NCI-H1417 treated with DMSO at 0.1 percent for 48 hours (cell line): ENCODE measurements at regions not wholly inside any gene's neighbourhood (a gene's known extent, or its start where the extent isn't known, plus 50 kb on each side); places are given as distances from the start of the nearest gene placed in this dataset.
A peak's percentile ranks its signal among the peaks of the same experiment; 100 is the strongest.
"Not testable (repeated sequence)": the region's sequence is repeated elsewhere in the genome, so short reads cannot be mapped to it uniquely, and the experiment has no call there.

ENCODE experiments used
- DNase-seq: peaks from one replicate; lab custom pipeline; 2025; lab: John Stamatoyannopoulos, UW

DNA sequence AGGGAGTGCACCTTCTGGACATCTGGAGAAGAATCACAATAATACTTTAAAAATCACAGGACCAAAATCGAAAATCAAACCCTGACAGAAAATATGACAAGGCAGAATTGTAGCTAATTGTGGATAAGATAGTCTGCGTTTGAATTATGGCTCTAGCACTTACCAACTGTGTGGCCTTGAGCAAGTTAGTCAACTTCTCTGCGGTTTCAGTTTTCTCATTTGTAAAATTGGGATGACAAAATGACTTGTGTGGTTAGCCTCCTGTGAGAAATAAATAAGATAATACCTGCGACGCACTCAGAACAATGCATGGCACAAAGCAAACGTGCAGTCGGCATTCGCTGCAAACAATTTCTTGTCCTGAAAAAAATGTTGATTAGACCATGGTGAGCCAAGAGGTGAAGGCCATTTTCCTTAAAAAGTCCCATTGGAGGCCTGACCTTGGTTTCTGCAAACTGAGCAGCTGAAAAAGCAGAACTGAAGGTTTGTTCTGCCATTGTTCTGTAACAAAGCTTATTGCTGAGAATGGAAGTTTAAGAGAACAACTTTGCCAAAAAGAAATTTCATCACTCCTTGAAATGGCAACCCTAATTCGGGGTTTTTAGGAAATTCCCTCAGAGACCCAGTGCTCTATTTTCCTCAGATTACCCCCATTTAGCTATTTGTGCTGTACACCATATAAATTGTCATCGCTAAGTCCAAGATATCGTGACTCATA, 266.3 kb downstream of the ERMARD start:
- DNase-seq, result no peak

DNA sequence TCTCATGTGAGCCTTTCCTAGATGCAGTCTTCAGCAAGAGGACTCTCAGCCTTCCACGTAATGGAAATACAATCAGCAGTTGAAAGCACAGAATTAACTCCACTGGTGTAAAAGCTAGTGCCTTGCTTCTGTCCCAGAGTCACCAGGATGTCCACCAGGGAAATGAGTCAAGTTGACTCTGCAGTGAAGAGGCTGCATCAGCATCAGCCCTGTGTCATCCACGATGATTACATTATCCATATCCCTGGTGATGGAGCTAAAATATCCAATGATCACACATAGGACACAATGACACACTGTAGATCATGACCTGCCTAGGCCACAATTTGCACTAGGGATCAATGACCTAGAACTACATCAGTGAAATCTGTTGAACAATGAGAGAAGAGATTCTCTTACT, 262.4 kb downstream of the ERMARD start:
- no peak for DNase-seq

- no peak for DNase-seq
Observed at GRCh38 chr6:170012037-170012330, 260.6 kb downstream of the ERMARD start.

- DNase-seq, result no peak
Observed at GRCh38 chr6:170011204-170012036, 260.0 kb downstream of the ERMARD start.

DNA sequence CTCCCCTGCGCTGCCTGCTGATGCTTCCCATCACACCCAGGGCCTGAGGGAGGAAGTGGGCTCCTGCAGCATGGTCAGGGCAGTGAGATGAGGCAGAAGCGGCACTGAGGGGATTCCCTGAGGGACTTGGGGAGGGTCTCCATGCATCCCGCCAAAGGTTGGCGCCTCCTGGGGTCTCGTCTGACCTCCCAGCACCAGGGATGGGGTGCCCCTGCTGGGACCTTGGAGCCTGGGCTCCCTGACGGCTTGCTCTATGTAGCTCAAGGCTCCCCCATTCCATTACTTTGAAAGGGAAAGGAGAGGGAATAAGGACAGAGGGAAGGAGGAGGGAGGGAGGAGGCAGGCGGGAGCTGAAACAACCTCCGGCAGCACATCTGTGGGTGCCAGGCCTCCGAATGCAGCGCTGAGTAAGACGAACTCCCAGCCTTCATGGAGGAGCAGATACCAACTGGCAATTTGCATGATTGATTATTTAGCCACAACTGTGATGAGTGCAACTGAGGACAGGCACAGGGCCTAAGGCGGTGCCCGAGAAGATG, 259.3 kb downstream of the ERMARD start:
- DNase-seq, result no peak

- DNase-seq, result no peak
Observed at GRCh38 chr6:170008294-170008785, 256.9 kb downstream of the ERMARD start.

- DNase-seq, result peak; percentile 88
Observed at GRCh38 chr6:170007468-170008293, 256.3 kb downstream of the ERMARD start.

DNA sequence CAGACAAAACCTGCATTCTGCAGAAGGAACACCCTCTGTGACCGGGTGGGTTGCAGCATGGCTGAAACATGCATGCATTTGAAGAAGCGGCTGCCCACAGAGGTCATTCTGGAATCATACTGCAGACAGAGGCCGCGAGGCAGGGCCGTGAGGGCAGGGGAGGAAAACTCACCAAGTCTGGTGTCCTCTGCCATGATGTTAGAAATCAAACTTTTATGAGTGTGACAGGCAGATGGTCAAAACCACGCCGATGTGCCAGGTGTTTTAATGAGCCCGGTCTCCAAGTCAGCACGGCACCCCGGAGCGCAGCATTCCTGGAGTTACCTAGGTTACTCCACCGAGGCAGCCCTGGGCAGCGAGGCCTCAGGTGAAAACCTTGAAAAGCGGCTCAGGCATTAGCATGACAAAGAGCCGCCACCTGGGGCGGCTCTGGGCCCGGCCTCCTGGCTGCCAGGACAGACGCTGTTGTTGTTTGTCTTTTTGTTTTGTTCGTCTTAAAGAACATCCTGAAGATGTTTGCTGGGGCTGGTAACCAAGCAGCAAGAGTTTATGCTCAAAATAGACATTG, 255.6 kb downstream of the ERMARD start:
- DNase-seq, result peak; percentile 92

DNA sequence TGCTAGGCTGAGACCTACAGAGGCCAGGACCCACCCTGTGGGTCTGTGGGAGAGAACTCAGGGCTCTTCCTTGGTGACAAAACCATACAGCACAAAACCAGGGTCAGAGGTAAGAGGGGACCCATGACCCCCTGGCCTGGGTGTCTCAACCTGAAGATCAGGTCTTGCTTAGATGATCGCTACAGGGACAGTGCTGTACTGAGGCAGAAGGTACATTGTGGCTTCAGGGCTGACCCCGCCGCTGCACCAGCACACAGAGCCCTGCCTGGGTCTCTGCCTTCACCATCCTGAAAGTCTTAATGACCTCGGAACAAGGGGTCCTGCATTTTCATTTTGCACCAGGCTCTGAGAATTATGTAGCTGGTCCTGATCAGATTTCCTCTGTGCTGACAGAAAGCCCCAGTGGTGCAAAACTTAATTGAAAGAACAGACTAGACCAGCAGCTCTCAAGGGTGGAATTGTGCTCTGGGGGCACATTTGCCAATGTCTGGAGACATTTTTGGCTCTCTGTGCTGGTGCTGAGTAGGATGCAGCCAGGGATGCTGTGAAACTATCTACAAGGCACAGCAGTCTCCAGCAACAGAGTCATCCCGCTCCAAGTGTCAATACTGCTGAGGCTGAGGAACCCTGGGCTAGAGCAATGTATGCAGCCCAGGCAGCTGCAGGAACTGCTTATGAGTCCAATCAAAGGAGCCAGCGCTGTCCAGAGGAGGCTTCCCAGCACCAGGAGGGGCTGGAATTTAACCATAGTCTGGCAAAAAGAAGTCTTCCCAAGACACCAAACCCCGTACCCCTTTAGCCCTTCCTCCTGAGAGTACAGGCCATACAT, 254.9 kb downstream of the ERMARD start:
- DNase-seq, result no peak

DNA sequence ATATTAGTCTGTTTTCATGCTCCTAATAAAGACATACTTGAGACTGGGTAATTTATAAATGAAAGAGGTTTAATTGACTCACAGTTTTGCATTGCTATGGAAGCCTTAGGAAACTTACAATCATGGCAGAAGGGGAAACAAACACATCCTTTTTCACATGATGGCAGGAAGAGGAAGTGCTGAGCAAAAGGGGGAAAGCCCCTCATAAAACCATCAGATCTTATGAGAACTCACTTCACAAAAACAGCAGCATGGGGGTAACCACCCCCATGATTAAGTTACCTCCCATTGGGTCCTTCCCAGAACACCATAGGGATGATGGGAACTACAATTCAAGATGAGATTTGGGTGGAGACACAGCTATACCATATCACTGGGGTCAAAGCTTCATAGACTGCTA, 254.2 kb downstream of the ERMARD start:
- DNase-seq, result no peak

GRCh38 chr6:170004585-170005210, 253.3 kb downstream of the ERMARD start:
- DNase-seq, result no peak

GRCh38 chr6:170003451-170004160, 252.2 kb downstream of the ERMARD start:
- no peak for DNase-seq

DNA sequence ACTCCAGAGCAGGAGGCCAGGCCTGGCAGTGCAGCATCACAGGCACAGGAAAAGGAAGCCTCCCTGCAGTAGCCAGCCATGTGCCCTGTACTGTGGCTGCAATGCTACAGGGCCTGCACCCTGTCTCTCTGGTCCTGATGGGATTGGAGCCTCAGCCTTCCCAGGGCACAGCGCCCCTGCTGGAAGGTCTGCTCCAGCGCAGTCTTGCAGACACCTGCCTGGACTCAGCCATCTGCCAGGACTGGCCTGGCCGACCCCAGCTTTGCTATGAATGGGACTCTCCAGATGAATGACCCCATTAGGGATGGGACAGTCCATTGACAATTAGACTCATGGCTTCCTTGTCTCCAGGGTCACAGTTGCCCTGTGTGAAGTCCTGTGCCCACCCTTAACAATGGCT, 251.6 kb downstream of the ERMARD start:
- DNase-seq, result no peak

DNA sequence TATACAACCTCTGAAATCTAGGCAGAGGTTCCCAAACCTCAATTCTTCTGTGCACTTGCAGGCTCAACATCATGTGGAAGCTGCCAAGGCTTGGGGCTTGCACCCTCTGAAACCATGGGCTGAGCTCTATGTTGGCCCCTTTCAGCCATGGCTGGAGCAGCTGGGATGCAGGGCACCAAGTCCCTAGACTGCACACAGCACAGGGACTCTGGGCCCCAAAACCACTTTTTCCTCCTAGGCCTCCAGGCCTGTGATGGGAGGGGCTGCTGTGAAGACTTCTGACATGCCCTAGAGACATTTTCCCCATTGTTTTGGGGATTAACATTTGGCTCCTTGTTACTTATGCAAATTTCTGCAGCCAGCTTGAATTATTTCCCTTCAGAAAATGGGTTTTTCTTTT, 250.4 kb downstream of the ERMARD start:
- not testable (repeated sequence) for DNase-seq

DNA sequence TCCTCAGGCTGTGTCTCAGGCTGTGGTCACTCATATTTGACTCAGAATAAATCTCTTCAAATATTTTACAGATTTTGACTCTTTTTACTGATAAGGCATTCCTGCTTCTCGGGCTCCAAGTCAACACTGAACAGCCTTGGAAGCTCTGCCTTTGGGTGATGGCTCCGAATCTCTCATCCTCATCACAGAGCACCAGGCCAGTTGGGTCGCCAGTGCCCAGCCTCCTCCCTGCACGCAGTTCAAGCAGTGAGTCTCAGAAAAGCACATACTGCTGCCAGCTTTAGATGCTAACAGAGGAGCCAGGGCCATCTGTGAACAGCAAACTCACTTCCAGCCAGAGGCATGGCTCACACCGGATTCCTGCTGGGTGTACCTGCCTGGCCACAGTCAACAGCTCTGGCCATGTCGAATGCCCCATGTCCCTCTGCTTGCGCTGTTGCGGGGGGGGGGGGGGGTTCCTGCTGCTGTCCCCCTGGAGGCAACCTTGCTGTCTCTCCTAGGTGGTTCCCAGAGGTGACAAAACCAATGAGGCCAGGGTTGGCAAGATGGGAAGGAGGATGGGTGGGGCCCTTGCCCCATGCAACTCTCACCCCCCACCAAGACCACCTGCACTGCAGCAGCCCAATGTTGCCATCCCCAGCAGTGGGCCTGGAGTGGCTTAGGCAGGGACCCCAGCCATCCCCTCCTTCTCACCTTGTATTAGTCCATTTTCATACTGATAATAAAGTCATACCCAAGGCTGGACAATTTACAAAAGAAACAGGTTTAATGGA, 248.8 kb downstream of the ERMARD start:
- no peak for DNase-seq

- no peak for DNase-seq
Observed at GRCh38 chr6:169999367-169999766, 247.9 kb downstream of the ERMARD start.

GRCh38 chr6:169998457-169998856, 247.0 kb downstream of the ERMARD start:
- DNase-seq, result no peak

DNA sequence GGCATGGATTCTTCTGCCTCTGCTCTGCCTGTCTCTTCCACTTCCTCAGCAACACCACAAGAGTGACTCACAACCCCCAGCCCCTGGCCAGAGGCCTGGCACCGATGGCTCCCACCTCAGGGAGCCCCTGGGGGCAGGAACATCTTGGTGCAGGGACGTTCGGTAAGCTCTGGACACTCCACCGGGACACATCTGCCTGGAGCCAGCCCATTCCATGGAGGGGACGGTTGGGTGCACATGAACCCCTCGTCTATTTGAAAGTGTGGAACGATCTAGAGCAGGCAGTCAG, 246.5 kb downstream of the ERMARD start:
- no peak for DNase-seq

GRCh38 chr6:169997187-169997929, 245.9 kb downstream of the ERMARD start:
- no peak for DNase-seq
